NCI-H2227 (cell line): ENCODE measurements at regions not wholly inside any gene's neighbourhood (a gene's known extent, or its start where the extent isn't known, plus 50 kb on each side); places are given as distances from the start of the nearest gene placed in this dataset.

Source experiments
- DNase-seq: peaks from one replicate; lab custom pipeline; 2025; ENCODE audit not compliant: unreplicated experiment; lab: John Stamatoyannopoulos, UW

DNA sequence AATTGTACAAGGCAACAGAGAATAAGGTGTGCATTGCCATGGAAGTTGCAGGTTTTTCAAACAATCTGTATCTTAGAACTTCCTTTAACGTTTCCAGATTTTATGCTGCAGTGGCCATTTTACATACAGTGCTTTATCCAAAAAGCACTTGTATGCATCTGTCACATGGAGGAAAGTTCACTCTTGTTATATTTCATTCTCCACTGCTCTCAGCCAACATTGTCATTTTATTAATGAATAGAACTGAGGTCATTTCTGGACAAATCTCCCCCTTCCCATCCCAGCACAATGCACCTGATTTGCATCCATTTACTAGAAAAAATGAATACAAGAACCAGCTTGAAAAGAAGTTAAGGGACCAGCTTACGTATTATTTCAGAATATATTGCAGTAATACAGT is 342.0 kb downstream of the USP25 start:
- DNase-seq = no peak

DNA sequence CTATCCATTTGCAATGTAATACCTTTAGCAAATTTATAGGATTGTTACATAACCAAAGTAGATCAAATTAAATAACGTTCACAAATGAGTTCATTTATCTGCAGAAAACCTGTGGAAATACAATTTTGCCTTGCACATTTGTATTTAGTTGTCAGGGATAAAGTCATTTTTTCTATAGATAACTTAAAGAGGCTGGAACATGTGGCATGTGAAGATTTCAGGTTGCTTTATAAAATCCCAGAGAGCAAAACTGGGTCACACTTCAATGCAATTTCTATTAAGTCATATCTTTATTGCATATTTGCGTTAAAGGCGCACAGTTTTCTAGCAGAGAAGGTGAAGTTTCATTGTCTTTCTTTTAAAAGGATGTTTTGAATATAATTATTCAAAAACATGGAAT is 342.4 kb downstream of the USP25 start:
- no peak for DNase-seq

DNA sequence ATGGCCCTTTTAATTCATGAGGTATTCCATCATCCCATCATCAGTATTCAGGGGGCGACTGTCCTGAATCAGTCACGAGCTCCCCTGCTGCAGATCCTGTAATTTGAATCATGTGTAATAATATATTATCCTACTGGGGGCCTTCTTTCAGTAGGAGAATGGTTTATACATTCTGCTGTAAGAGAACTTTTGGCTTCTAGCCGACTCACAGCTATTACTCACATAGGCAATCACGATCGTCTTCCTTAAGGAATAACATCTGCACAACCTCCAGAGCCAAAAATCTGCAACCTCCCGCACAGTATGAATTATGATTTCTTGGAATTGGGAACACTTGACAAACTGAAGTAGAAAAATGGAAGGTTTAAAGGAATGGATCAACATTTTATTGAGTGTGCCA is 343.0 kb downstream of the USP25 start:
- DNase-seq = no peak

DNA sequence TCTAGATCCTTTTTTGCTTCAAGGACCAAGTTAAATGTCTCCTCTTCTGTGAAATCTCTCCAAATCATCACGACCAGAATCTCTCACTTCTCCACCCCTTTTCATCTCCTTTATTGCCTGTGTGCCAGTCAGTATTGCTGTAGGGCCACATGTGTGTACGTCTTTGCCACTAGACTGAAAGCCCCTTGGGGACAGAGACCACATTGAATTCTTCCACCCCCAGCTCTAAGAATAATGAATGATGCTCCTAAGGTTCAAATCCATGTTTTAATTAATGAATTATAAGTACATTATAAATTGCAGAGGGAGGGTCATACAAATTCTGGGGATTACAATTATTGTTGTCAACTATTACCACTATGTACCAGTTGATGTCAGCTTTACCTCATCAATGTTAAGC is 343.8 kb downstream of the USP25 start:
- DNase-seq = no peak

DNA sequence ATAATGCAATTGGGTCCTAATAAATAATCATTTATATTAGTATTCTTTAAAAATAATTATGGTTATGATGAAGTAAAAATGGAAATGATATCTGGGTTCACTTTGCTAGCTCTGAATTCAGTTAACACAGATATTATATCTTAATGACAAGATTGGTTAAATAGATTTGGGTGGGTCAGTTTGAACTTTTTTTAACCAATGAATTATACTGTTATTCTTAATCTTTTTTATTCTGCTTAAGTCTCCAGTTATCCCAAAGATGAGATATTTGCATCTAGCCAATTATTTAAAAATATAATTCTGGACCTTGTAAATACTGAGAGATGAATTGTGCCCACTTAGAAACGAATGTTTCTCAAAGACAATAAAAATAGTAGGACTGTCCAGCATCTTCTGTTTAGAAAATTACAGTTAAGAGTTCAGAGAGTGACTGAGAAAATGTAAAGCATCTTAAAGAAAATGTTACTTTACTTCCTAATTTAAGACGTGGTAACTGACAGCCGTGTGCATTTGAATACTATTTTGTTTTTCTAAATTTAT is 345.2 kb downstream of the USP25 start:
- DNase-seq = no peak

DNA sequence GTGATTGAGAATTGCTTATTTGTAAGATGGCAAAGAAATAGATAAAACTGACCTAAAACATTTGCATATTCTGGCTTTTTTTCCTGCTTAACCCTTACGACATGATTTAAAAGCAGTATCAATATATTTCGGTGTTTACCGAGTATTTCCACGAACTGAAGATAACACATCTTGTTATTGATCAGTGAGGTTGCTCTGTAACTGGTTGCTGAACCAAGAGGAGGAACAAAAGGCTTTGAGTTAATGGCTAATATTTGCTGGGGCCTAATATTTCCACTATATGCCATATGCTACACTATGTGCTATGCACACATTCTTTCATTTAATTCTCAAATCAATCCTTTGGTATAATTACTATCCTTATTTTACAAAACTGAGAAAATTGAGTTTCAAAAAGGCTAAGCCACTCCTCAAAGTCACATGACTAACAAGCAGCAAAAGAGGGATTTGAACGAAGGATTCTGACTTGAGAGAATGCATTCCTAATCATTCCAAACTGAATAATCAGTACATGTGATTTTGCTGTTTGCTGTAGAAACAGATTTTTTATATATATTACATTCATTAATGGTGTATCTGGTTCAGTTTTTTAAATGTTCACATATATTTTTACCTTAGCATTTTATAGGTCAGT is 346.0 kb downstream of the USP25 start:
- no peak for DNase-seq

DNA sequence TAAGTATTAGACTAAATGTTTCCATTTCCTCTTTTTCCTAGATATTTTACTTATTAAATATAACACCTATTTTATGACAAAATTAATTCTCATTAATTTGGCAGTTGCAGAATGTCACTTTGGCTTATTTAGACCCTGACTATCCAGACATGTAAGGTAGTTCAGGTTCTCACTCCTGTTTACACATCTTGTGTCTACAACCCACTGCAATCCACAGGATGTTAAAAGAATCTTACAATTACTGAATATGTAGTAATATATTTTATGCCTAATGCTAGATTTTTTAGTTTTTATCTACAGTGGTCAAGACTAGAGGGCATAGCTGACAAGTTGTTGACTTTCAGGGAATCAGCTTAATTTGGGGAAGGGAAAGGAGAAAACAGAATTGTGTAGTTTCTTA is 346.7 kb downstream of the USP25 start:
- DNase-seq = no peak

DNA sequence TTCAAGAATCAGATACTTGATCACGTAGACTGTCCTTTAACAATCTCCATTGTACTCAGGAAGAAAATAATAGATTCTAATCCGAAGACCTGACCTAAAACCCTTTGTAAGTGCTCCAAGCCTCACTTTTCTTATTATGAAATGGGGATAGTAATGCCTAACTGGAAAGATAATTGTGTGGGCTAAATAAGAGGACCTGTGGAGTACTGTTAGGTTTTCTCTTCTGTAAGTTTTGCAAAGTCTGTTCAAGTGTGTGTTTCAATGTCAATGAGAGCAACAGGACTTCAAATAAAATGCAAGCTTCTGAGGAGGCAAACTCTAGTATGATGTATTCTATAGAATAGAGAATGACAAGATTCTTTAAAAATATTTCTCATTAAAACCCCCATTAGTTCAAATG is 348.6 kb downstream of the USP25 start:
- DNase-seq = no peak

DNA sequence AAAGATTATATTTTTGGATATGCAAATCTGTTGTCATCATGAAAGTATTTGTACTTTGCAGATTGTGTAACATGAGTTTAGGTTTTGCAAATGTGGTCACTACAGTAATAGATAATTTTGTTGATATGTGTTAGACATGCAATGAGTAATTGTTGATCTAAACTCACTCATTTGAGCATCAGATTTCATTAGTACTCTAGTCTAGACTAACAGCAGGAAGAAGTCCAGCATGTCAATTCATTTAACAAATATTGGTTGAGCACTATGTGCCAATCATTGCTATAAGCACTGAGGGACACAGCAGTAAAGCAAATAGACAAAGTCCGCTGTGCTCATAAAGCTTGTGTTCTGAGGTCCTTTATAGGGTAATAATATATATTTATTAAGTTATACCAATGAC is 350.0 kb downstream of the USP25 start:
- no peak for DNase-seq

DNA sequence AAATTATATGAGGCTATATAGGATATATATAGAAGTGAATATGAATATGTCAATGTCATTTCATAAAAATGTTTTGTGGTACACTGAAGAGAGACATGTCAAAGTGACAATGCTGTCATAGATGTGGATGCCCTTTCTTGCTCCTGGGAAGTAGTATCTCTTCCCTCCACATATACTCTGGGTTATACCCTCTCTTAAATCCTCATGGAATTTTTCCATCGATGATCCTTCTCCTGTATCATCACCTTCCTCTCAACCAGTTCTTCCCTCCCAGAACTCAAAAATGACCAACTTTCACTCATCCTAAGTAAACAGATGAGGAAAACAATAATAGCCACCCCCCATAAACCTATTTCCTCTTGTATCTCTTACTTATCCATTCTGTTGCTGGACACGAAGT is 351.5 kb downstream of the USP25 start:
- no peak for DNase-seq

DNA sequence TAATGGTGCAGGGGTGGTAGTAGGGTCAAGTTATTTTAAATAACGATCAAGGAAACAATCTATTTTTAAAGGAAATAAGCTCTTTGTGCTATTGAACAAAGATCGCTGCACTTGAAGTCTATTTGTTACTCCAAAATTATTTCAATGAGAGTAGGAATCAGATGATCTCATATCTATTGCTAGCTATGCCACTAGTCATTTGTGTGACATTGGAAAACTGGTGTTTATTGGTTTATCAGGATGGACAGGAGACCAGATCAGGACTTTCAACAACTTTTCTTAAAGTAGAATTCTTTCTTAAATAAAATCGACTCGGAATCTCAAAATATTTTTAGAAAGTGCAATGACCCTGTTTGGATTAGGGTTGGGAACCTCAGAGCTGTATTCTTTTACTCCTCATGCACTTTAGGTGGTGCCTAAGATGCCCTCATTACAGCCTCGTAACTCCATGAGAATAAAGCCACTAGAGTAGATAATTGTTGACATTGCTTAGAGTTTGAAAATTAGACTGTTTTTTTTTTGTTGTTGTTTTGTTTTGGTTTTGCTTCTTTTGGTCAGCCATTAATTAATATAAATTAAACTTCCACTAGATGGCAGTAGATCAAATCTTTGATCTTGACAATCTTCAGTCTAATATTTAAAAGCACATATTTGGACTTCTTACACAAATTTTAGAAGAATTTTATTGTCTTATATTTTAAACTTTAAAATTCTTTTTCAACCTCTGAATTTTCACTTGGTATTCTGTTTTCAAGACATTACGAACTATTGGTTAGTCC is 352.4 kb downstream of the USP25 start:
- DNase-seq = peak; percentile 39

DNA sequence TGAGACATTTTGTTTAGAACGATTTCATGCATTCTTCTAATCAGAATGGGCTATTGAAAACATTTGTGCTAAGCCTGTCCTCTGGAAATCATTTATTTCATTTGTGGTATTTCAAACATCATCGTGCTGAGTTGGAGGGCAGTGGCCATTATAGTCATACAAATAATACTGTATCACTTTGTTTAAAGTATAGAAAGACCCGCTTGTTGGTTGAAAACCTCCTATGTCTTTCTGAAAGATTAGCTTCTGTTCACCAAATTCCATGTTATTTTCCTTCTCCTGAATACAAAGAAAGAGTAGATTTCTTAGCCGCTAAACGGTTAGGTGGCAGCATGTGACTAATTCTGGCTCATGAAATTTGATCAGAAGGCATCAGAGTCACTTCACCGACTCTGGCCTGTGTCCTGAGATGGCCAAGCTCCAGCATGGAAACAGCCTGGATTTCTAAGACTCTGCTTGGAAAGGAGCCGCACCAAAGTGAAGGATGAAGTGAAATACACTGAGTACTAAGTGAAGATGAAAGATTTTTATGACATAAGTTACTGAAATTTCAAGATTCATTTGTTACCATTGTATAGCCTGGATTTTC is 355.1 kb downstream of the USP25 start:
- DNase-seq = no peak

DNA sequence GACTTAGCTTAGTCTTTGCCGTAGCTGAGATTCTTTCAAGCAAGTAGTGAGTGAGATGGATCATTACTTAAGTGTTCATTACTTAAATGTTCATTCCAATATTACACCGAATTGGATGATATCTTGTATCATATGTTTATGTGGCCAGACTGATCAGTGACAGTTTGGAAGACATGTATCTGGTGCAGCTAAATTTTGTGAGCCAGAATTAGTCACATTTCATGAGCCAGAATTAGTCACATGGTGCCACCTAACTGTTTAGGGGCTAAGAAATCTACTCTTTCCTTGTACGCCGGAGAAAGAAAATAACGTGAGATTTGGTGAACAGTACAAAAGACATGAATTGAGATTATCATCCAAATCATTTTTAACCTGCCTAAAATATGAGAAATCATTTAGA is 355.6 kb downstream of the USP25 start:
- DNase-seq = no peak

DNA sequence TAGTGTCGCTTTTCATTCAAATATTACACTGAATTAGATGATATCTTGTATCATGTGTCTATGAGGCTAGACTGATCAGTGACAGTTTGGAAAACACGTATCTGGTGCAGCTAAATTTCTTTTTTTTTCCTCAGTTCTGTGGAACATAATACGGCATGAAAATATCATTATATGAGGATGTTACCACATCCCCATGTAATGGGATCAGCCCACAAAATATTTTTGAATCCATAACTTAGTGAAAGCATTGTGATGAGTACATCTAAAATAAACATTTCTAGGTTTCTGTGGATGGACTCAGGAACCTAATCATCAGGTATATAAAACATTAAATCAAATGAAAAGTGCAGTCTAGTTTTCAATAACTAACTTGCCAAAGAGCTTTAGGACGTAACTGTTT is 356.3 kb downstream of the USP25 start:
- no peak for DNase-seq

DNA sequence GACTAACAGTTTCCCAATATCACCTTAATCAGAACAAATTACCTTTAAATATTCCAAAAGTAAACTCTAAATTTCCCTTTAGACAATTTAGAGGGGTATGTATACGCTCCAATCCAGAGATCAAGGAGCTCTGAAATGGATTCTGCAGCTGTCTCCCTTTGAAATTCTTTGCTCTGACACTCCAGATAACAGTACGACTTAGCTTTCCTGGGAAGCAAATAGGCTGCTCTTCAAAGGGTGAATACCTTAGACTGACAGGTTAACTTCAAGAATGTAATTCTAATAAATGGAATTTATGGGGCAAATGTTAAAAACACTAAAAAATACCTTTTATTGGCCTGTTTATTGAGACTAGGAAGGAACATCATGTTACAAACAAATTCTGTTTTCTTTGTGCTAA is 357.2 kb downstream of the USP25 start:
- DNase-seq = no peak

DNA sequence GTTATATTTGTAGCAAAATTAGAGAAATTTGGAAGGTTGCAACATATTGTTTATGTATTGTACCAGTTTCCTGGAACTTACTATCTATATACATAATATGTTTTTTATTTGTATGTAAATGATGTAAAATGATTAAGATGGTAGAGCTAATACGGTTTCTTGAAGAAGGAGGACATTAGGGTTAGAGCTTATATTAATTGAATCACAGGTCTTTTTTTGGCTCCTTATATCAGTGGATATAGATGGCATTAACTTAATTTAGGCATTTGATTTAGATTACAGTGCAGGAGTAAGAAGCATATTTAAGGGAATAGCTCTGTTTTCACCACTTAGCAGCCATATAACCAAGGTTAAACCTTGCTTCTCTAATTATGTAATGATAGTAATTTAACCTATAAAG is 357.7 kb downstream of the USP25 start:
- no peak for DNase-seq

DNA sequence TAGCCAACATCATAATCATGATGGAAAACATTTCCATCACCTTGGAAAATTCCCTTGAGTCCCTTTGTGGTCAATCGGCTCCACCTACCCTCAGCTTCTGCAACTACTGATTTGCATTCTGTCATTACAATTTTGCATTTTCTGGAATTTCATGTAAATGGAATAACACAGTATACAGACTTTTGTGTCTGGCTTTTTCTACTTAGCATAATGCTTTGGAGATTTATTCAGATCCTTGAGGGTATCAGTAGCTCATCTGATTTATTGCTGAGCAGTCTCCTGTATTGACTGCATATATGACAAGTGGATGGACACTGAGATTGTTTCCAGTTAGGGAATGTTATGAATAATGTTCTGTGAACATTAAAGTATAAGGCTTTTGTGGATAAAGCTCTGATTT is 358.3 kb downstream of the USP25 start:
- DNase-seq = no peak

DNA sequence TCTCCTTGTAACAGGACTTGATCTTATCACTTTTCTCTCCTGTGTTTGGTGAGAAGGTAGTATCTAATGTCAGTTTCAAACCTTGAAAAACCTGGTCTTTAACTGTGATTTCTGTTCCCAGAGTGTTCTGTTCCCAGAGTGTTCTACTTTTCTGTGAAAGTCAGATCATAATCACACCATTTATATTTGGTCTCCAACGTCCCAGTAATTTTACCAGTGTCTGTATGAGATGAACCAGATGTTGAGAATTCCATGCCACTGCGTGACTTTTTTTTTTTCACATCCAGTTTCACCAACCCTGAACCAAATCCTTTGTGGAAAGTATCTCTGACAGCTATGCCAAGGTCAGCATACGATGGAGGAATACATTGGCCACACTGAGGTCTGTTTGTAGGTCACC is 365.2 kb downstream of the USP25 start:
- DNase-seq = no peak

DNA sequence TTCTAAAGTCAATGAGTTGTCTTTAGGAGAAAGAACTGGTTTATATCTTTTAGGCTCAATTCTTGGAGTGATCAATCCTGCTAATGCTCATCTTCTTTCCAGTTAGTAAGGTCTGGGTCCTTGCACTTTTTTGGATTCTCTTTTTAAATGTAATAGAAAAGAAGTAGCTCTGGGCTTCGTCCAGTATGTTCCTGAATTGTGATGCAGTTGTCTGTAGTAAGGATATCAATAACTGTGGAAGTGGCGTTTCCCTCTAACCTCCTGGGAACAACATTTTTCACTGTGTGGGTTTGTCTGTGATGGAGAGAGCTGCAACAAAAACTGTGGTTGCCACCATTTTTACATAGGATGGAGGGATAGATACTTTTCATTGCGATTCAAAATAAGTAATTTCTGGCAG is 367.2 kb downstream of the USP25 start:
- DNase-seq = no peak

DNA sequence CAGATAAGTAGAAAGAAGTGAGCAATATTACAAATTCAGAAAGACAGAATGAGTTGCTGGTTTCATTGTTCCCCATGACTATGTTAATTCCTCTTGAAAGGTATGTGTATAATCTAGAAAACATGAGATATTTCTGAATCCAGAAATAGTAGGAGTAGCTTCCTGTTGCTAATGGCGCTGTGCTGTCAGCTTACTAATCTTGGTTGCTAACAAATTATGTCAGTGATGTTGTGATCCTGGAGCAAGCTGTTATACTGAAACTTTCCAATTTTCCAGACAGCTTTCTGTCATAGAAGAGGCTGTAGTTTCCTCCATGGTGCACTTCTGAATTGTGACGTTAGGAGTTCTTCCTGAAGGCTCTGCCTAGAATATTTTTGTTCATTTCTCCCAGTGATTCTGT is 372.3 kb downstream of the USP25 start:
- no peak for DNase-seq

DNA sequence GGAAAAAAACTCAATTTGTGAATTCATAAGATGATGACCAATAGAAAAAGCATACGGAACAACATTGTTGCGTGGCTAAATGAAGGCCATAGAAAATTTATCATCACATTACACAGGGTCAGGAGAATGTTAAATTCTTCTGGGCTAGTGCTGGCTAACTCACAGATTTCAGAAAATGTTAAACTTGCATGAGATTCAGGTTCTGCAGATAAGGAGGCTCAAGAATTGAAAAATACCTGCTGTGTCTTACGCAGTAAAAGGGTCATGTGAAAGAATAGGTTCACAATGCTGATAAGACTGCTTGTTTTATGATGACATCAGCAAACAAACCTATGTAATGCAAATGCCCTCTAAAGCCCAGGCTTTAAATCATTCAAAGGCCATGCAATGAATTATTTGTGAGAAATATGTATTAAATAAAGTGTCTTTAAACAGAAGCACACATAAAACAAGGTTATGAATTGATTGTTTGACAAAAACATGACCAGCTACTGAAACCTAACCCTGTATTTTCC is 378.8 kb downstream of the USP25 start:
- DNase-seq = no peak

DNA sequence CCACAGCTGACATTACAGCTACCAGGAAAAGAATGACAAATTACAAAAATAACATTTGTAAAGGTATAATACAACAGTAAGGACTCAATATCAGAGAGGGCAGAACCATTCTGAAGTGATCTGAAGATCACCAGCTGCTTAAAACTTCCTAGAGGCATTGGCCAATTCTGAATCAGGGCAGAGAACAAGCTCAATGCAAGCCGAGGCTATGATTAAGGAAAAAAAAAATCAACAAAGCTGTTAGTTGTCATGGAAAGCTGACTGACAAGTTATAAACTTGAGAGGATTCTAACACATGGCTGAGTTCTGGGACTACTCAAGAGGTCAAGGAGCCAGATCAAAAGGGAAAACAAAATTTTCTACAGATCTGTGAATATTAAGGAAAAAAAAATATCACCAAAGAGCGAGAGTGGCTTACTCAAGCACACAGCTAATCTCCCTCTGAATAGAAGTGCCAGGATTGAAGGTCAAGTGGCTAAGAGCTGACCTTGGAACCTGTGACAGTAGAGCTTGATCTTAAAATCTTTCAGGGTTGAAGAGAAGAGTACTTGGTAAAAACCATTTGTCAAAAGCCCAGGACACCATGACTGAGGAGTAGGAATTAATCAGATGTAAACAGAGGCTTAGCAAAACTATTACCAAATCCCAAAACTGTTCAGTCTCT is 383.4 kb downstream of the USP25 start:
- DNase-seq = no peak
